OCI-LY1 (cell line): ENCODE measurements at regions not wholly inside any gene's neighbourhood (a gene's known extent, or its start where the extent isn't known, plus 50 kb on each side); places are given as distances from the start of the nearest gene placed in this dataset.

ENCODE experiments used
- H2AFZ ChIP-seq: fragments of 200-600 bp; sonication (generic), shearing (Covaris generic); 2 replicates; pipeline ENCODE4 v1.6.0; 2014; ENCODE audit warnings: antibody characterized with exemption, mild to moderate bottlenecking, low read length
- H3F3A ChIP-seq: fragments of 200-600 bp; sonication (generic), shearing (Covaris generic); 2 replicates; pipeline ENCODE4 v1.6.0; 2014; ENCODE audit warnings: mild to moderate bottlenecking, antibody characterized with exemption, low read length, moderate library complexity; ENCODE audit not compliant: insufficient read depth
- H3K27ac ChIP-seq: fragments of 200-600 bp; sonication (generic); 2 replicates; pipeline ENCODE4 v1.5.1; 2014; ENCODE audit warnings: low read length, mixed run types, mild to moderate bottlenecking, low read depth; ENCODE audit not compliant: poor library complexity, severe bottlenecking
- H3K27me3 ChIP-seq: fragments of 200-600 bp; sonication (generic); 2 replicates; pipeline ENCODE4 v1.6.0; 2014; ENCODE audit warnings: antibody characterized with exemption, mild to moderate bottlenecking, low read length, moderate library complexity; ENCODE audit not compliant: insufficient read depth
- H3K36me3 ChIP-seq: fragments of 200-600 bp; sonication (generic); 2 replicates; pipeline ENCODE4 v1.6.1; 2014; ENCODE audit warnings: mild to moderate bottlenecking, antibody characterized with exemption, low read length, moderate library complexity, mixed read lengths; ENCODE audit not compliant: insufficient read depth
- H3K4me1 ChIP-seq: fragments of 200-600 bp; sonication (generic); 2 replicates; pipeline ENCODE4 v1.5.1; 2014; ENCODE audit warnings: mild to moderate bottlenecking, low read length, moderate library complexity; ENCODE audit not compliant: insufficient read depth, severe bottlenecking
- H3K4me2 ChIP-seq: fragments of 200-600 bp; sonication (generic), shearing (Covaris generic); 2 replicates; pipeline ENCODE4 v1.6.1; 2014; ENCODE audit warnings: low read length
- H3K4me3 ChIP-seq: fragments of 200-600 bp; sonication (generic); 2 replicates; pipeline ENCODE4 v1.5.1; 2014; ENCODE audit warnings: low read length, low read depth, mild to moderate bottlenecking, mixed read lengths; ENCODE audit not compliant: poor library complexity, severe bottlenecking
- H3K79me2 ChIP-seq: fragments of 200-600 bp; shearing (Covaris generic); 2 replicates; pipeline ENCODE4 v1.6.1; 2016; ENCODE audit warnings: mixed run types, low read length, mixed read lengths; ENCODE audit not compliant: insufficient read depth
- H3K9ac ChIP-seq: fragments of 200-600 bp; sonication (generic), shearing (Covaris generic); 2 replicates; pipeline ENCODE4 v1.6.1; 2014; ENCODE audit warnings: mild to moderate bottlenecking, low read length, mixed read lengths
- H3K9me2 ChIP-seq: fragments of 200-600 bp; sonication (generic), shearing (Covaris generic); 2 replicates; pipeline ENCODE4 v1.6.1; 2014; ENCODE audit warnings: low read depth, mild to moderate bottlenecking, low read length, mixed read lengths
- H3K9me3 ChIP-seq: fragments of 200-600 bp; shearing (Covaris generic); 2 replicates; pipeline ENCODE4 v1.6.1; 2014; ENCODE audit warnings: low read length, mixed read lengths
- H4K20me1 ChIP-seq: fragments of 200-600 bp; sonication (generic), shearing (Covaris generic); 2 replicates; pipeline ENCODE4 v1.6.0; 2016; ENCODE audit warnings: mild to moderate bottlenecking, low read length; ENCODE audit not compliant: insufficient read depth
- EZH2 ChIP-seq: fragments of 200-600 bp; sonication (generic), shearing (Covaris generic); IDR thresholded peaks from 2 replicates; pipeline ENCODE4 v1.8.0; 2017; ENCODE audit warnings: borderline replicate concordance, mixed run types, mild to moderate bottlenecking, antibody characterized with exemption, low read length, moderate library complexity, mixed read lengths
- TF ChIP-seq, protein P1 (sequence below): fragments of 200-600 bp; sonication (generic), shearing (Covaris generic); IDR thresholded peaks from 2 replicates; pipeline ENCODE4 v1.5.1; 2017; ENCODE audit warnings: mild to moderate bottlenecking, antibody characterized with exemption, low read length, moderate library complexity, mixed read lengths

DNA sequence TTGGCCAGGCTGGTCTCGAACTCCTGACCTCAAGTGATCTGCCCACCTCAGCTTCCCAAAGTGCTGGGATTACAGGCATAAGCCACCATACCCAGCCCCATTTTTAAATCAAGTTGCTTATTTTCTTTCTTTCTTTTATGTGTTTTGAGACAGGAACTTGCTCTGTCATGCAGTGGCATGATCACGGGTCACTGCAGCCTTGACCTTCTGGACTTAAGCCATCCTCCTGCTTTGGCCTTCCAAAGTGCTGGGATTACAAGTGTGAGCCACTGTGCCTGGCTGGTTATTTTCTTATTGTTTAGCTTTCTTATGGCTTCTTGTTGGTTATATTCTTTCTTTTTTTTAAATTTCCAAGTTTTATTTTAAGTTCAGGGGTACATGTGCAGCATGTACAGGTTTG, 79.7 kb upstream of the C5orf63 start:
- H3K27me3 ChIP-seq: no peaks in the 10 kb centered on the region
- no peaks in the 10 kb centered on the region for H4K20me1 ChIP-seq
- H3K4me1 ChIP-seq: no peaks in the 10 kb centered on the region
- no peaks in the 10 kb centered on the region for H3K36me3 ChIP-seq
- H3K4me3 ChIP-seq: no peak overlapping the region
- H3K9ac ChIP-seq: no peak overlapping the region
- H3K9me3 ChIP-seq: no peaks in the 10 kb centered on the region
- no peaks in the 10 kb centered on the region for H3F3A ChIP-seq
- H3K27ac ChIP-seq: no peak overlapping the region
- no peaks in the 10 kb centered on the region for H3K9me2 ChIP-seq
- H3K79me2 ChIP-seq: no peaks in the 10 kb centered on the region
- TF ChIP-seq, protein P1, sequence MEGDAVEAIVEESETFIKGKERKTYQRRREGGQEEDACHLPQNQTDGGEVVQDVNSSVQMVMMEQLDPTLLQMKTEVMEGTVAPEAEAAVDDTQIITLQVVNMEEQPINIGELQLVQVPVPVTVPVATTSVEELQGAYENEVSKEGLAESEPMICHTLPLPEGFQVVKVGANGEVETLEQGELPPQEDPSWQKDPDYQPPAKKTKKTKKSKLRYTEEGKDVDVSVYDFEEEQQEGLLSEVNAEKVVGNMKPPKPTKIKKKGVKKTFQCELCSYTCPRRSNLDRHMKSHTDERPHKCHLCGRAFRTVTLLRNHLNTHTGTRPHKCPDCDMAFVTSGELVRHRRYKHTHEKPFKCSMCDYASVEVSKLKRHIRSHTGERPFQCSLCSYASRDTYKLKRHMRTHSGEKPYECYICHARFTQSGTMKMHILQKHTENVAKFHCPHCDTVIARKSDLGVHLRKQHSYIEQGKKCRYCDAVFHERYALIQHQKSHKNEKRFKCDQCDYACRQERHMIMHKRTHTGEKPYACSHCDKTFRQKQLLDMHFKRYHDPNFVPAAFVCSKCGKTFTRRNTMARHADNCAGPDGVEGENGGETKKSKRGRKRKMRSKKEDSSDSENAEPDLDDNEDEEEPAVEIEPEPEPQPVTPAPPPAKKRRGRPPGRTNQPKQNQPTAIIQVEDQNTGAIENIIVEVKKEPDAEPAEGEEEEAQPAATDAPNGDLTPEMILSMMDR: no peak
- H3K4me2 ChIP-seq: no peak overlapping the region
- H2AFZ ChIP-seq: no peak overlapping the region

- no peak overlapping the region for H3K9ac ChIP-seq
- H3K4me2 ChIP-seq: no peak overlapping the region
- no peaks in the 10 kb centered on the region for H4K20me1 ChIP-seq
- H2AFZ ChIP-seq: no peak overlapping the region
- no peak overlapping the region for H3K4me3 ChIP-seq
- no peaks in the 10 kb centered on the region for H3K27me3 ChIP-seq
- H3K36me3 ChIP-seq: no peaks in the 10 kb centered on the region
- no peaks in the 10 kb centered on the region for H3K4me1 ChIP-seq
- no peaks in the 10 kb centered on the region for H3K9me3 ChIP-seq
- no peaks in the 10 kb centered on the region for H3K9me2 ChIP-seq
- no peak overlapping the region for H3K27ac ChIP-seq
- no peaks in the 10 kb centered on the region for H3K79me2 ChIP-seq
- no peaks in the 10 kb centered on the region for H3F3A ChIP-seq
- TF ChIP-seq EZH2: no peak
- TF ChIP-seq, protein P1: no peak
These were observed 80.2 kb upstream of the C5orf63 start for GRCh38 chr5:127153521-127153920.

- Histone ChIP-seq H3F3A (no peaks in the 10 kb centered on the region), H3K27ac (no peak overlapping the region), H3K36me3 (no peaks in the 10 kb centered on the region), H3K27me3 (no peaks in the 10 kb centered on the region), H2AFZ (no peak overlapping the region), H3K4me3 (no peak overlapping the region), H3K4me2 (no peak overlapping the region), H3K9me2 (no peaks in the 10 kb centered on the region), H3K4me1 (no peaks in the 10 kb centered on the region), H3K9ac (no peak overlapping the region), H3K79me2 (no peaks in the 10 kb centered on the region), H3K9me3 (no peaks in the 10 kb centered on the region), H4K20me1 (no peaks in the 10 kb centered on the region)
- TF ChIP-seq, protein P1: no peak
- TF ChIP-seq EZH2: no peak
These were observed 90.4 kb upstream of the C5orf63 start for GRCh38 chr5:127163750-127164149.
